Uterus (tissue), 3 donors: ENCODE measurements at regions not wholly inside any gene's neighbourhood (a gene's known extent, or its start where the extent isn't known, plus 50 kb on each side); places are given as distances from the start of the nearest gene placed in this dataset.

Source experiments
- DNase-seq, 2 donors: peaks; one replicate each; pipeline ENCODE4 v3.0.0-alpha.2; 2019 to 2020
- H3K27ac ChIP-seq, 2 donors: fragments of 200-600 bp; sonication (generic); 1 replicate in 1 of 2; 2 replicates in 1 of 2; pipeline ENCODE4 v1.5.1; 2016 to 2018
- H3K27me3 ChIP-seq, 2 donors: fragments of 200-600 bp; sonication (generic); one replicate each; pipeline ENCODE4 v1.5.1; 2018 to 2019; ENCODE audit warnings: control low read depth in 1 of 2
- H3K36me3 ChIP-seq, 2 donors: fragments of 200-600 bp; sonication (generic); one replicate each; pipeline ENCODE4 v1.5.1; 2019; ENCODE audit warnings: control low read depth in 1 of 2
- H3K4me1 ChIP-seq, 2 donors: fragments of 200-600 bp; sonication (generic); one replicate each; pipeline ENCODE4 v1.5.1; 2018 to 2019; ENCODE audit warnings: control low read depth in 1 of 2
- H3K4me3 ChIP-seq, 2 donors: fragments of 200-600 bp; sonication (generic); 1 replicate in 1 of 2; 2 replicates in 1 of 2; pipeline ENCODE4 v1.5.1; 2018 to 2019; ENCODE audit warnings: mild to moderate bottlenecking in 1 of 2
- H3K9me3 ChIP-seq, 2 donors: fragments of 200-600 bp; sonication (generic); one replicate each; pipeline ENCODE4 v1.5.1; 2019; ENCODE audit warnings: control low read depth in 1 of 2
- POLR2A ChIP-seq, 2 donors: fragments of 450-650 bp; IDR thresholded peaks; one replicate each; pipeline ENCODE4 v1.6.1; 2016; ENCODE audit warnings: antibody characterized with exemption in 2 of 2, mild to moderate bottlenecking in 1 of 2, moderate library complexity in 1 of 2
- intact Hi-C: fragments of 100-400 bp; cut with DNase I; formaldehyde crosslinking; loops from one replicate; pipeline ENCODE4 v1.15.1; 2023; ENCODE audit warnings: low total_unique reads
- TF ChIP-seq, protein P1 (sequence below), 4 experiments: fragments of 200-600 bp in 2 of 4; fragments of 450-650 bp in 2 of 4; sonication (generic) in 2 of 4; IDR thresholded peaks; one replicate each; pipeline ENCODE4 v1.5.1; 2016 to 2019; ENCODE audit warnings: antibody characterized with exemption in 4 of 4, mild to moderate bottlenecking in 2 of 4, moderate library complexity in 1 of 4
- donor health status: DM: yes; HTN: yes; CAD: no.

DNA sequence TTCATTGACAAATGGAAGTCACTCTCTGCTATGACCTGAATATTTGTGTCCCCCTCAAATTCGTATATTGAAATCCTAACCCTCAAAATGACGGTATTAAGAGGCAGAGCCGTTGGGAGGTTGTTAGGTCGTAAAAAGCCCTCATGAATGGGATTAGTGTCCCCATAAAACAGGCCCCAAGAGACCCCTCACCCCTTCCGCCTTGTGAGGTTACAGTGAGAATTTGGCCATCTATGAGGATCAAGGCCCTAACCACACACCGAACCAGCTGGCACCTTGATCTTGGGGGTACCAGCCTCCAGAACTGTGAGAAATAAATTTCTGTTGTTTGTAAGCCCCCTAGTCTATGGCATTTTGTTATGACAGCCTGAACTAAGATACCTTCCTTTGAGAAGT is 52.5 kb upstream of the SLC22A16 start:
- Histone ChIP-seq H3K9me3 (no peaks in the 10 kb centered on the region), H3K36me3 (no peaks in the 10 kb centered on the region), H3K27ac (peak overlapping the region; percentile 31 to 47), H3K4me3 (no peak overlapping the region), H3K4me1 (no peaks in the 10 kb centered on the region), H3K27me3 (no peaks in the 10 kb centered on the region)
- no peak for TF ChIP-seq POLR2A (IDR thresholded peaks at IDR 0.05)
- TF ChIP-seq, protein P1, sequence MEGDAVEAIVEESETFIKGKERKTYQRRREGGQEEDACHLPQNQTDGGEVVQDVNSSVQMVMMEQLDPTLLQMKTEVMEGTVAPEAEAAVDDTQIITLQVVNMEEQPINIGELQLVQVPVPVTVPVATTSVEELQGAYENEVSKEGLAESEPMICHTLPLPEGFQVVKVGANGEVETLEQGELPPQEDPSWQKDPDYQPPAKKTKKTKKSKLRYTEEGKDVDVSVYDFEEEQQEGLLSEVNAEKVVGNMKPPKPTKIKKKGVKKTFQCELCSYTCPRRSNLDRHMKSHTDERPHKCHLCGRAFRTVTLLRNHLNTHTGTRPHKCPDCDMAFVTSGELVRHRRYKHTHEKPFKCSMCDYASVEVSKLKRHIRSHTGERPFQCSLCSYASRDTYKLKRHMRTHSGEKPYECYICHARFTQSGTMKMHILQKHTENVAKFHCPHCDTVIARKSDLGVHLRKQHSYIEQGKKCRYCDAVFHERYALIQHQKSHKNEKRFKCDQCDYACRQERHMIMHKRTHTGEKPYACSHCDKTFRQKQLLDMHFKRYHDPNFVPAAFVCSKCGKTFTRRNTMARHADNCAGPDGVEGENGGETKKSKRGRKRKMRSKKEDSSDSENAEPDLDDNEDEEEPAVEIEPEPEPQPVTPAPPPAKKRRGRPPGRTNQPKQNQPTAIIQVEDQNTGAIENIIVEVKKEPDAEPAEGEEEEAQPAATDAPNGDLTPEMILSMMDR (IDR thresholded peaks at IDR 0.05): no peak
- DNase-seq: no peak
- intact Hi-C loops: no loop called here

DNA sequence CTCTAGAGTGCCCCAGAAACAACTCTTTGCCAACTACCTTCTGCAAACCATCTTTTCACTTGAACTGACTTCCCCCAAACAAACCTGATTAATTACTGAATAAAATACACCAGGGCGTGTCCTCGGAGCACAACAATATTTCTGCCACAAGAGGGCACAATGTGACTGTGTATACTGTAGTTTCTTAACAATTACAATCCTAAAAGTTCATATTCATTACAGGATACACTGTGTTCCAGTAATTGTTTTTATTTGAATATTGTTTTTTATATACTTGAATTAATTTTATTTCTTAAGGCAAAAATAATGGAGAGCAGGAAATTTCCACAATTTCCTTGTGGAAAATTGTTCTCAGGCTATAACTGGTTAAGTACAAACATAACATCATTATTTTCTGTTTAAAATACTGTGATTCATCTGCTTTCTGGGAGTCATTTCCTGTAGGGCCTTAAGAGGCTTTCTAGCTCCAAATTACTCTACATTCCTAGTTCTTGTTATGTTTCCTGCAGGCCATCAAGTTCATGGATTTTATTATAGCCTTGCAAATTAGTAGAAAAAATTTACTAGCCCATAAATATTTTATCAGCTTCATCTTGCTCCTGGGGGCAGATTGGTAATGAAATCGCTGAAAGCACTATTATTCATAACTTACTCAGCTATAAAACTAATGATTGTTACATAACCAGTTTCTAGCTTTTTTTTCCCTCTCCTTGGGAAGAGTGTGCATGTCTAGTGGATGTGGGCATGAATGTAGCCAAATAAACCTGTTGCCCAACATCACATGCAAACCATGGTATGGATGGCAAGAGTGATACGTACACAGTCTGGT is 51.9 kb upstream of the SLC22A16 start:
- H3K27ac ChIP-seq: peak overlapping the region; percentile 31 to 47
- DNase-seq: peak; percentile 27 to 54
- intact Hi-C loops: no loop called here

DNA sequence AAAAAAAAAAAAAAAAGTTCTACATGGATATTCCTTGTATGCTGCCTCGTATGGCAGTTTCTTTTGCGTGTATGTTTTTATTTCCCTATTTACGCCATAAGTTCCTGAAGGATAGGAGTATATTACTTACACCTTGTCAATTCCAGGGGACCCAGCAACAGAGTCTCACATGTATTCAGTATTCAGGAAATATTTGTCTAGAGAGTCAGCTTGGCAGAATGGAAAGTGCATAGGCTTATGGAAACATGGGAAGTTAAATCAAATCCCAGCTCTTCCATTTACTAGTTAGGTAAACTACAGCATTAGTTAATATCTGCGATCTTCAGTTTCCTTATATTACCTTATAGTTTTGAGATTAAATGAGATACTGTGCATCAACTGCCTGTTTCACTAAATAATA is 51.1 kb upstream of the SLC22A16 start:
- Histone ChIP-seq H3K27me3 (no peaks in the 10 kb centered on the region), H3K36me3 (no peaks in the 10 kb centered on the region), H3K4me1 (no peaks in the 10 kb centered on the region), H3K9me3 (no peaks in the 10 kb centered on the region), H3K4me3 (no peak overlapping the region), H3K27ac (peak overlapping the region; percentile 10 to 47)
- TF ChIP-seq, protein P1 (IDR thresholded peaks at IDR 0.05): no peak
- no peak for TF ChIP-seq POLR2A (IDR thresholded peaks at IDR 0.05)
- intact Hi-C loops: no loop called here
- no peak for DNase-seq

More for the DNA sequence above, 51.9 kb upstream of the SLC22A16 start:
- Histone ChIP-seq H3K4me1 (no peaks in the 10 kb centered on the region), H3K36me3 (no peaks in the 10 kb centered on the region), H3K27me3 (no peaks in the 10 kb centered on the region), H3K4me3 (no peak overlapping the region), H3K9me3 (no peaks in the 10 kb centered on the region)
- no peak for TF ChIP-seq POLR2A (IDR thresholded peaks at IDR 0.05)
- TF ChIP-seq, protein P1 (IDR thresholded peaks at IDR 0.05): peak; percentile 60 to 76 (median 65)

DNA sequence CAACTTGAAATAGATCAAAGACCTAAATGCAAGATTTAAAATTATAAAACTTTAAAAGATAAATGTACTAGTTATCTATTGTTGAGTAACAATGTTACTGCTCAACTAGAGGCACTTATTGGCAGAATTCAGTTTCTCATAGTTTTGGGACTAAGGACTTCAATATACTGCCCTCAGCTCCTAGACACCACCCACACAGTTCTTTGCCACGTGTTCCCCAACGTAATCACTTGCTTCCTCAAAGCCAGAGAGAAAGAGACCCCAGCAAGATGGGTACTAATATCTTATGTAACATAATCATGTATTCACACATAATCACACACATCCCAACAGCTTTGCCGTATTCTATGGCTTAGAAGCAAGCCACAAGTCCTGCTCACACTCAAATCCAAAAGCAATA is 50.3 kb upstream of the SLC22A16 start:
- no peak overlapping the region for H3K27ac ChIP-seq
- H3K27me3 ChIP-seq: no peaks in the 10 kb centered on the region
- H3K9me3 ChIP-seq: no peaks in the 10 kb centered on the region
- DNase-seq: no peak
- H3K36me3 ChIP-seq: no peaks in the 10 kb centered on the region
- intact Hi-C loops: no loop called here
- no peak overlapping the region for H3K4me3 ChIP-seq
- TF ChIP-seq, protein P1 (IDR thresholded peaks at IDR 0.05): no peak
- no peak for TF ChIP-seq POLR2A (IDR thresholded peaks at IDR 0.05)
- H3K4me1 ChIP-seq: no peaks in the 10 kb centered on the region
